B cell (primary cell): ENCODE measurements at regions not wholly inside any gene's neighbourhood (a gene's known extent, or its start where the extent isn't known, plus 50 kb on each side); places are given as distances from the start of the nearest gene placed in this dataset.

Experiments used
- ATAC-seq: fragments of 200-7000 bp; cut with Tn5 transposase; one replicate; pipeline ENCODE4 v1.10.0; 2021; ENCODE audit warnings: low read depth, mild to moderate bottlenecking, moderate number of reproducible peaks, moderate library complexity
- CTCF ChIA-PET: fragments of 350-600 bp; sonication (Branson Sonifier 250); formaldehyde crosslinking; loops from one replicate; lab custom pipeline; 2021; ENCODE audit warnings: antibody characterized with exemption, inconsistent platforms; lab: Charles Lee
- POLR2A ChIA-PET: fragments of 350-600 bp; sonication (Branson Sonifier 250); formaldehyde crosslinking; loops from one replicate; lab custom pipeline; 2021; ENCODE audit warnings: antibody characterized with exemption; lab: Charles Lee
- DNase-seq: peaks from one replicate; pipeline ENCODE4 v3.0.0; 2013
- H2AFZ ChIP-seq: 2 replicates; pipeline ENCODE4 v1.6.1; 2012; ENCODE audit warnings: mild to moderate bottlenecking, low read depth, low read length; ENCODE audit not compliant: insufficient read depth, poor library complexity, severe bottlenecking
- H3K27ac ChIP-seq, 2 donors: 1 replicate in 1 of 2; 2 replicates in 1 of 2; pipeline ENCODE4 v1.5.1; 2012 to 2013; ENCODE audit warnings: low read length in 2 of 2, mild to moderate bottlenecking in 2 of 2, moderate library complexity in 1 of 2
- H3K27me3 ChIP-seq, 4 experiments: fragments of 200-600 bp in 1 of 4; sonication (generic) in 1 of 4; replicated peaks in 1 of 4; 1 replicate in 2 of 4; 2 replicates in 2 of 4; pipeline versions ENCODE4 v1.6.1 to v1.7.0; 2013 to 2016; ENCODE audit warnings: low read length in 3 of 4, mild to moderate bottlenecking in 2 of 4, mixed read lengths in 1 of 4, moderate library complexity in 1 of 4; ENCODE audit not compliant: insufficient read depth in 4 of 4, control insufficient read depth in 3 of 4; ENCODE audit errors: control extremely low read depth in 1 of 4
- H3K36me3 ChIP-seq, 2 experiments: replicated peaks in 1 of 2; 1 replicate in 1 of 2; 2 replicates in 1 of 2; pipeline versions ENCODE4 v1.6.1 to v1.7.1; 2013; ENCODE audit warnings: low read length in 1 of 2; ENCODE audit not compliant: insufficient read depth in 2 of 2, control insufficient read depth in 1 of 2; ENCODE audit errors: control extremely low read depth in 1 of 2, extremely low read depth in 1 of 2
- H3K4me1 ChIP-seq, 2 donors: fragments of 200-600 bp in 1 of 2; sonication (generic) in 1 of 2; 1 replicate in 1 of 2; 2 replicates in 1 of 2; pipeline versions ENCODE4 v1.5.1 to v1.6.1; 2013 to 2017; ENCODE audit warnings: low read length in 2 of 2; ENCODE audit not compliant: control insufficient read depth in 2 of 2, insufficient read depth in 2 of 2
- H3K4me2 ChIP-seq: replicated peaks from 2 replicates; pipeline ENCODE3; 2012; ENCODE audit warnings: mild to moderate bottlenecking, low read depth, low read length; ENCODE audit not compliant: poor library complexity, severe bottlenecking
- H3K4me3 ChIP-seq, 5 experiments: fragments of 200-600 bp in 1 of 5; sonication (generic) in 1 of 5; 1 replicate in 3 of 5; 2 replicates in 2 of 5; pipeline versions ENCODE4 v1.5.1 to v1.7.0; 2011 to 2016; ENCODE audit warnings: low read length in 4 of 5, mild to moderate bottlenecking in 4 of 5, low read depth in 2 of 5, control low read depth in 1 of 5, moderate library complexity in 1 of 5; ENCODE audit not compliant: insufficient read depth in 1 of 5; ENCODE audit errors: control extremely low read depth in 1 of 5, extremely low read depth in 1 of 5
- H3K79me2 ChIP-seq: fragments of 200-600 bp; sonication (generic); one replicate; pipeline ENCODE4 v1.6.0; 2016; ENCODE audit warnings: low read length; ENCODE audit not compliant: control insufficient read depth, insufficient read depth
- H3K9ac ChIP-seq: fragments of 200-600 bp; sonication (generic); 2 replicates; pipeline ENCODE4 v1.6.1; 2017; ENCODE audit warnings: mild to moderate bottlenecking, low read length, moderate library complexity
- H3K9me3 ChIP-seq, 3 donors: one replicate each; pipeline versions ENCODE4 v1.6.1 to v1.7.1; 2013; ENCODE audit warnings: low read length in 2 of 3; ENCODE audit not compliant: control insufficient read depth in 2 of 3, insufficient read depth in 1 of 3; ENCODE audit errors: control extremely low read depth in 1 of 3
- H4K20me1 ChIP-seq: 2 replicates; pipeline ENCODE4 v1.6.0; 2012; ENCODE audit warnings: mild to moderate bottlenecking, low read length; ENCODE audit not compliant: insufficient read depth, control insufficient read depth, poor library complexity, severe bottlenecking
- H3K27ac Mint-ChIP-seq: one replicate; pipeline ENCODE4 v1.8.0; 2021; ENCODE audit warnings: mixed read lengths
- H3K27me3 Mint-ChIP-seq: one replicate; pipeline ENCODE4 v1.8.0; 2021; ENCODE audit warnings: mixed read lengths
- H3K4me1 Mint-ChIP-seq: one replicate; pipeline ENCODE4 v1.8.0; 2021; ENCODE audit warnings: mixed read lengths
- H3K4me3 Mint-ChIP-seq: one replicate; pipeline ENCODE4 v1.8.0; 2021; ENCODE audit warnings: mixed read lengths
- H3K9me3 Mint-ChIP-seq: one replicate; pipeline ENCODE4 v1.8.0; 2022; ENCODE audit warnings: mixed read lengths; ENCODE audit not compliant: insufficient read depth
- CTCF ChIP-seq: fragments of 200-600 bp; IDR thresholded peaks from one replicate; pipeline ENCODE4 v1.8.0; 2022; ENCODE audit warnings: antibody characterized with exemption, mild to moderate bottlenecking
- EZH2 ChIP-seq: IDR thresholded peaks from 2 replicates; pipeline ENCODE4 v1.6.1; 2012; ENCODE audit warnings: borderline replicate concordance, low read depth, mild to moderate bottlenecking, moderate library complexity, low read length; ENCODE audit not compliant: insufficient read depth, poor library complexity, severe bottlenecking
- WGBS: methylation state at CpG from one replicate; pipeline ENCODE4 v1.1.5; 2013; ENCODE audit warnings: missing lambda C conversion rate; ENCODE audit not compliant: insufficient coverage; 5-methylcytosine and 5-hydroxymethylcytosine counted together
- intact Hi-C: fragments of 100-400 bp; cut with micrococcal nuclease; formaldehyde crosslinking; loops from one replicate; pipeline ENCODE4 v1.10.0; 2022

GRCh38 chr2:48148841-48149430 lies 165.5 kb upstream of the FOXN2 start:
- DNase-seq, result no peak
- Histone ChIP-seq H3K4me2 (no peak overlapping the region), H4K20me1 (no peaks in the 10 kb centered on the region), H3K9me3 (no peaks in the 10 kb centered on the region), H3K36me3 (no peaks in the 10 kb centered on the region), H3K9ac (no peak overlapping the region), H3K4me3 (no peak overlapping the region), H3K79me2 (no peaks in the 10 kb centered on the region), H3K27ac (no peak overlapping the region), H2AFZ (no peak overlapping the region), H3K27me3 (no peaks in the 10 kb centered on the region), H3K4me1 (no peaks in the 10 kb centered on the region)
- intact Hi-C loops, result no loop called here
- Mint-ChIP-seq H3K27ac (no peak overlapping the region), H3K4me3 (no peak overlapping the region), H3K4me1 (peaks cover 4% of the 10 kb centered on the region), H3K9me3 (no peaks in the 10 kb centered on the region), H3K27me3 (peaks cover 3% of the 10 kb centered on the region)
- ATAC-seq, result no peak
- CTCF ChIA-PET, result no interaction called here
- 89% methylated on average over 1 of the region's 2 CpGs for WGBS
- POLR2A ChIA-PET, result no interaction called here
- no peak for TF ChIP-seq EZH2
- TF ChIP-seq CTCF, result no peak

- no peak overlapping the region for H3K27ac Mint-ChIP-seq
- DNase-seq, result no peak
- TF ChIP-seq EZH2 (no peak), CTCF (no peak)
These were observed 157.3 kb upstream of the FOXN2 start for GRCh38 chr2:48157150-48157549.

More at GRCh38 chr2:48157150-48157549, 157.3 kb upstream of the FOXN2 start:
- no peak overlapping the region for H3K27ac ChIP-seq
- H4K20me1 ChIP-seq, result no peaks in the 10 kb centered on the region
- Mint-ChIP-seq H3K4me1 (no peaks in the 10 kb centered on the region), H3K4me3 (no peak overlapping the region), H3K27me3 (peaks cover 18% of the 10 kb centered on the region), H3K9me3 (peaks cover 8% of the 10 kb centered on the region)
- H3K9me3 ChIP-seq, result peaks cover 10 to 17% (median 15%) of the 10 kb centered on the region in 3 donors
- no peaks in the 10 kb centered on the region for H3K79me2 ChIP-seq
- H2AFZ ChIP-seq, result no peak overlapping the region
- no peak overlapping the region for H3K4me2 ChIP-seq
- H3K27me3 ChIP-seq, result peaks cover 0 to 5% (median 0%) of the 10 kb centered on the region in 4 experiments
- H3K4me3 ChIP-seq, result no peak overlapping the region
- H3K4me1 ChIP-seq, result no peaks in the 10 kb centered on the region
- no peak overlapping the region for H3K9ac ChIP-seq
- CTCF ChIA-PET, result no interaction called here
- no peak for ATAC-seq
- intact Hi-C loops, result no loop called here
- POLR2A ChIA-PET, result no interaction called here
- no peaks in the 10 kb centered on the region for H3K36me3 ChIP-seq
